ENCODE measurements at regions not wholly inside any gene's neighbourhood (a gene's known extent, or its start where the extent isn't known, plus 50 kb on each side); places are given as distances from the start of the nearest gene placed in this dataset.

DNA sequence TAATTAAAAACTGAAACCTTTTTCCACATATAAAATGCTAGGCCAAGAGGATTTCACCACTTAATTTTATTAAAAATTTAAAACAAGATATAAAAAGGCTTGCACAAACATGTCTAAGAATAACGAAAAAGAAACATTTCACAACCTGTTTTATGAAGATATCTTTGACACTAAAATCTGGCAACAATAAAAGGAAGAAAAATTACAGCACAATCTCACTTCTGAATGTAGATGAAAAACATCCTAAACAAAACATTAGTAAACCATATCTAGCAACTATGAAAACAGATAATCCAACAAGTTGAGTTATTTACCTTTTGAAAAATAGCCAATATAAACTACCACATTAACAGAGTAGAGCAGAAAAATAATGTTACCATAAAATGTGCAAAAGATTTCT, 185.4 kb upstream of the MMADHC start:
- H3K27ac ChIP-seq: no peak overlapping the region
- H3K9me3 ChIP-seq: no peaks in the 10 kb centered on the region
- no peaks in the 10 kb centered on the region for H3K27me3 ChIP-seq (replicated peaks in 1 of 7)
- whole genome bisulfite sequencing, 5 donors: 56 to 78% (median 64%) methylated on average over 1 of the region's 1 CpG
- no peak for DNase-seq
- no peak overlapping the region for H3K4me3 ChIP-seq
- no peaks in the 10 kb centered on the region for H3K36me3 ChIP-seq
- intact Hi-C loops (cut with DNase I; ENCODE audit: low total_unique reads): no loop called here
- no peaks in the 10 kb centered on the region for H3K4me1 ChIP-seq
- TF ChIP-seq POLR2AphosphoS5 (IDR thresholded peaks at IDR 0.05): no peak
- TF ChIP-seq, protein P1, sequence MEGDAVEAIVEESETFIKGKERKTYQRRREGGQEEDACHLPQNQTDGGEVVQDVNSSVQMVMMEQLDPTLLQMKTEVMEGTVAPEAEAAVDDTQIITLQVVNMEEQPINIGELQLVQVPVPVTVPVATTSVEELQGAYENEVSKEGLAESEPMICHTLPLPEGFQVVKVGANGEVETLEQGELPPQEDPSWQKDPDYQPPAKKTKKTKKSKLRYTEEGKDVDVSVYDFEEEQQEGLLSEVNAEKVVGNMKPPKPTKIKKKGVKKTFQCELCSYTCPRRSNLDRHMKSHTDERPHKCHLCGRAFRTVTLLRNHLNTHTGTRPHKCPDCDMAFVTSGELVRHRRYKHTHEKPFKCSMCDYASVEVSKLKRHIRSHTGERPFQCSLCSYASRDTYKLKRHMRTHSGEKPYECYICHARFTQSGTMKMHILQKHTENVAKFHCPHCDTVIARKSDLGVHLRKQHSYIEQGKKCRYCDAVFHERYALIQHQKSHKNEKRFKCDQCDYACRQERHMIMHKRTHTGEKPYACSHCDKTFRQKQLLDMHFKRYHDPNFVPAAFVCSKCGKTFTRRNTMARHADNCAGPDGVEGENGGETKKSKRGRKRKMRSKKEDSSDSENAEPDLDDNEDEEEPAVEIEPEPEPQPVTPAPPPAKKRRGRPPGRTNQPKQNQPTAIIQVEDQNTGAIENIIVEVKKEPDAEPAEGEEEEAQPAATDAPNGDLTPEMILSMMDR (IDR thresholded peaks at IDR 0.05 in 8 of 11, conservative IDR thresholded peaks at IDR 0.05 in 3 of 11): no peak
- no peak for TF ChIP-seq POLR2A (IDR thresholded peaks at IDR 0.05)

DNA sequence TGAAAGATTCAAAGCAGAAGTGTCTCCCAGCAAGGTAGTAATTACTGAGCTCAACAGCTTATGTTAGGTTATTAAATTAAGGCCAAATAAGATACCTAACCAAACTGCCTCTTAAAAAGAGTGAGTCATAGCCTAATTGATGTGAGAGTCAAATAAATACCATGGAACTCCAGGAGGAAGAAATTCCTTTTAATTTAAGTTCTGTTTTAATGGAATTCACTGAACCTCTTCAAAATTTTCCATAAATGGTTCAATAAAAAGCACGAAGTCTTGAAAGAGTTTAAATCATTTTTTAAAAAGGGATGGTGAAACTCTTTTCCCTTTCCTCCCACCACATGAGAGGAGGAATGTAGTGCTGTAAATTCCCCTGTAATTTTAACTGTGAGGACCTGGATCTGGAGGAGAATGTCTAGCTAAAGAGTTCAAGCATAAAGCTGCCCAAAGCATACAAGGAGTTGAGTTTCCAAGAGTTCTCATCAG, 180.8 kb upstream of the MMADHC start:
- intact Hi-C loops (cut with DNase I; ENCODE audit: low total_unique reads): no loop called here
- 35 to 58% (median 46%) methylated on average over 1 of the region's 1 CpG for WGBS, 5 donors
- no peak for DNase-seq
- no peak for TF ChIP-seq POLR2A (IDR thresholded peaks at IDR 0.05)
- TF ChIP-seq, protein P1 (IDR thresholded peaks at IDR 0.05 in 8 of 11, conservative IDR thresholded peaks at IDR 0.05 in 3 of 11): no peak
- no peak for TF ChIP-seq POLR2AphosphoS5 (IDR thresholded peaks at IDR 0.05)
- Histone ChIP-seq H3K9me3 (no peaks in the 10 kb centered on the region), H3K4me3 (no peak overlapping the region), H3K36me3 (no peaks in the 10 kb centered on the region), H3K27me3 (replicated peaks in 1 of 7) (no peaks in the 10 kb centered on the region), H3K27ac (peak overlapping the region in 1 of 8 donors; percentile 20), H3K4me1 (no peaks in the 10 kb centered on the region)

DNA sequence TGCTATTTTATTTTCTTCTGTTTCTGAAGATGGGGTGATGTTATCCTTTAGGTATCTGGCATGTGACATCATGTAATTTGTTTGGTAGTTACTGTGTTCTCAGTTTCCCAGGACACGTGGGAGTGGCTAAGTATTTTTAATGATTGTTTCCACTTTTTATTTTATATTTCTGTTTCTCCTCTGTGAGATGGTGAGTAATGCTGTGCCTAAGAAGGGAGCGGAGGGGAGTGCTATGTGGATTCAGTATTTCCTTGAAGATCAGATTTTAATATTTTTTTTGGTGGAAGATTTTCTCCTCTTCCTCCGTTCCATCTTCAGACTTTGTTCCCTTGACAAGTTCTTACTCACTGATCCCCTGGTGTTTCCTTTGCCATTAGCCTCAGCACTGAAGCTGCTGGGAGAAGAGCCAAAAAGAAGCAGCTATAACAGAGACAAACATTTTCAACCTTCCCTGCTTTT, 180.0 kb upstream of the MMADHC start:
- Histone ChIP-seq H3K4me1 (no peaks in the 10 kb centered on the region), H3K27ac (peak overlapping the region in 1 of 8 donors; percentile 20), H3K27me3 (replicated peaks in 1 of 7) (no peaks in the 10 kb centered on the region), H3K36me3 (no peaks in the 10 kb centered on the region), H3K4me3 (no peak overlapping the region), H3K9me3 (no peaks in the 10 kb centered on the region)
- TF ChIP-seq, protein P1 (IDR thresholded peaks at IDR 0.05 in 8 of 11, conservative IDR thresholded peaks at IDR 0.05 in 3 of 11): no peak
- no peak for TF ChIP-seq POLR2AphosphoS5 (IDR thresholded peaks at IDR 0.05)
- TF ChIP-seq POLR2A (IDR thresholded peaks at IDR 0.05): no peak
- WGBS, 5 donors: 68 to 85% (median 76%) methylated on average over 3 of the region's 3 CpGs
- intact Hi-C loops (cut with DNase I; ENCODE audit: low total_unique reads): no loop called here
- no peak for DNase-seq

DNA sequence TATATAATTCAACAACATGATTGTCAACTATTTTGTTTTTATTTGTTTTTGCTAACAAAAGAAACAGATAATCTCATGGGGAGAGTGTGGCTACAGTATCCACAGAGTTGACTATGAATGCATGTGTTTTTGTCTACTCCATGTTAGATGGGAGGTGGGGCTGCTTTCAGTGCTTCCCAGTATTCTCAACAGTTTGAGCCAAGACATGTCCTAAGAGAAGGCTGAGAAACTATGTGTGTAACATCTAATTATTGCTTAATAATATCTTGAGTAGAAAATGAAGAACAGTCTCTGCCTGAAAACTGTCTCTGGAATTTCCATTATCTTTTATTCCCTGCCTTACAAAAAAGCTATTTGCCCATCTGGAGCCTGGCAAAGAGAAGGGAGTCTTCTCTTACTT, 178.8 kb upstream of the MMADHC start:
- DNase-seq: no peak
- Histone ChIP-seq H3K27ac (no peak overlapping the region), H3K4me3 (no peak overlapping the region), H3K36me3 (no peaks in the 10 kb centered on the region), H3K4me1 (no peaks in the 10 kb centered on the region), H3K9me3 (no peaks in the 10 kb centered on the region), H3K27me3 (replicated peaks in 1 of 7) (no peaks in the 10 kb centered on the region)
- TF ChIP-seq POLR2A (IDR thresholded peaks at IDR 0.05) (no peak), POLR2AphosphoS5 (IDR thresholded peaks at IDR 0.05) (no peak)
- TF ChIP-seq, protein P1 (IDR thresholded peaks at IDR 0.05 in 8 of 11, conservative IDR thresholded peaks at IDR 0.05 in 3 of 11): no peak
- intact Hi-C loops (cut with DNase I; ENCODE audit: low total_unique reads): no loop called here

Measured in spleen (tissue), 11 donors.